Duodenal mucosa (tissue), 2 donors: ENCODE measurements at regions not wholly inside any gene's neighbourhood (a gene's known extent, or its start where the extent isn't known, plus 50 kb on each side); places are given as distances from the start of the nearest gene placed in this dataset.

ENCODE experiments used
- H3K27ac ChIP-seq: one replicate; pipeline ENCODE4 v1.7.0; 2013; ENCODE audit warnings: low read depth, low read length
- H3K27me3 ChIP-seq, 2 donors: one replicate each; pipeline ENCODE4 v1.7.0; 2013; ENCODE audit warnings: low read length in 2 of 2, control low read depth in 1 of 2; ENCODE audit not compliant: insufficient read depth in 2 of 2, control insufficient read depth in 1 of 2
- H3K36me3 ChIP-seq, 2 donors: one replicate each; pipeline ENCODE4 v1.7.0; 2013; ENCODE audit warnings: low read length in 2 of 2, control low read depth in 1 of 2; ENCODE audit not compliant: insufficient read depth in 2 of 2, control insufficient read depth in 1 of 2
- H3K4me1 ChIP-seq, 2 donors: one replicate each; pipeline ENCODE4 v1.7.0; 2013; ENCODE audit warnings: low read length in 2 of 2, control low read depth in 1 of 2; ENCODE audit not compliant: insufficient read depth in 2 of 2, control insufficient read depth in 1 of 2
- H3K4me3 ChIP-seq, 2 donors: one replicate each; pipeline ENCODE4 v1.7.0; 2013; ENCODE audit warnings: low read length in 2 of 2, low read depth in 1 of 2
- H3K9ac ChIP-seq, 2 donors: one replicate each; pipeline ENCODE4 v1.7.0; 2013; ENCODE audit warnings: low read length in 2 of 2, low read depth in 1 of 2
- H3K9me3 ChIP-seq, 2 donors: one replicate each; pipeline ENCODE4 v1.7.0; 2013; ENCODE audit warnings: low read length in 2 of 2, control low read depth in 1 of 2; ENCODE audit not compliant: control insufficient read depth in 1 of 2

DNA sequence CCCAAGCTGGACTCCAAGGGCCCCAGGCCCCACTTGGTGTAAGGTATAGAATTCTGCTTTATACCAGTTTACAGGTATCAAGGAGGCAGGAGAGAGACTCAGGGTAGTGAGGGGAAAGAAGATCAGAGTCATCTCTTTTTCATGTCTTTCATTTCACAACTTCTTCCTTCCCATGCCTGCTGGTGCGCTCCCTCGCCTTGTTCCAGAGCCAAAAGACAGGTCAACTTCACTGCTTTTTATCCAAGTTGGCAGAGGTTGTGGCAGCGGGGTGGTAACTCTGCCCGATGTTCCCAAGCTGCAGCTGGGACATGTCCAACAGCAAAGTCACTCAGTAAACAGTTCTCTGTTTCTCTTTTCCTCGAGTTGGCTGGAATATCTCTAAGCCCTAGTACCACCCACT is 86.3 kb upstream of the TCF12 start:
- Histone ChIP-seq H3K27me3 (no peaks in the 10 kb centered on the region), H3K36me3 (no peaks in the 10 kb centered on the region), H3K27ac (no peak overlapping the region), H3K9me3 (no peaks in the 10 kb centered on the region), H3K4me3 (no peak overlapping the region), H3K4me1 (peaks cover 0 to 6% of the 10 kb centered on the region in 2 donors), H3K9ac (no peak overlapping the region)

DNA sequence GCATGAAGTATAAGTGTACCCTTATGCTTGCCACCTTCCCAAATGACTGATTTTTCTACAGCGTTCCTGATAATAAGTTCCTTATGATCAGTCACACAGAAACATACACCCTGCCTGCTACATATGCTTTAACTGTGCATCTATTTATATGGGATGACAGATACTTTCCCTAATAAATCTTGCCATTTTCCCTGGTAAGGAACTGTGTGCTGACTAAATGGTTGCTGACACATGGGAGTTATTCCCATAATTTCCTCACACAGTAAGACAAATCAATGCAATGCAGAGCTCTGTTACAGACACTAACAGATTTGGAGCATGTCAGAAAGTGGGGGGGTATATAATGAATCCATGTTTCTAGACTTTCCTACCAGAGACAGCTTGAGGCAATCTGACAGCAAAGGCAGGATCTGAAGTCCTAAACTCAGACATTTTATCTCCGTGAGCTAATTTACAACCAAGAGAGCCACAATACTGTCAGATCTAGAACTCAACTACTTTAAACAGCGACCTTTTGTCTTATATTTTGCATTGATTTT is 86.9 kb upstream of the TCF12 start:
- Histone ChIP-seq H3K9ac (no peak overlapping the region), H3K27me3 (no peaks in the 10 kb centered on the region), H3K27ac (no peak overlapping the region), H3K9me3 (no peaks in the 10 kb centered on the region), H3K4me1 (peaks cover 0 to 6% of the 10 kb centered on the region in 2 donors), H3K4me3 (no peak overlapping the region), H3K36me3 (no peaks in the 10 kb centered on the region)

DNA sequence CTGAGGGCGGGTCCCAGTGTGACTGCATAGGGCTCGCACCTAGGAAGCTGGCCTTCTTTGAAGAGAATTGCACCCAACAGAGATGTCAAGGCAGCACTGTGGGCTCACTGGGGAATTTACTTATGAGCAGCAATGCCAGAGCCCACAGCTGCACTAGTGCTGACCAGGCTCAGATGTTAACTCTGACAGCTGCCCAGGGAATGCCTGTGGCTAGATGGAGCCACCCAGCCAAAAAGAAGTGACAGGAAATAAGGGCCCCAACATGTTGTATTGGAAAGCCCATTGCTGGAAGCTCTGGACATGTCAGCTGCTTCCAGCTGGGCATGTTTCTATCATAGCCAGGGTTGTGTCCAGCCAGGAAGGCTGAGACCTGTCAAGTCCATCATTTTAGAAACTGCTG is 90.9 kb upstream of the ZNF280D start:
- H3K27ac ChIP-seq: no peak overlapping the region
- H3K4me1 ChIP-seq: peaks cover 0 to 5% of the 10 kb centered on the region in 2 donors
- H3K27me3 ChIP-seq: no peaks in the 10 kb centered on the region
- no peaks in the 10 kb centered on the region for H3K9me3 ChIP-seq
- no peak overlapping the region for H3K9ac ChIP-seq
- no peak overlapping the region for H3K4me3 ChIP-seq
- no peaks in the 10 kb centered on the region for H3K36me3 ChIP-seq

DNA sequence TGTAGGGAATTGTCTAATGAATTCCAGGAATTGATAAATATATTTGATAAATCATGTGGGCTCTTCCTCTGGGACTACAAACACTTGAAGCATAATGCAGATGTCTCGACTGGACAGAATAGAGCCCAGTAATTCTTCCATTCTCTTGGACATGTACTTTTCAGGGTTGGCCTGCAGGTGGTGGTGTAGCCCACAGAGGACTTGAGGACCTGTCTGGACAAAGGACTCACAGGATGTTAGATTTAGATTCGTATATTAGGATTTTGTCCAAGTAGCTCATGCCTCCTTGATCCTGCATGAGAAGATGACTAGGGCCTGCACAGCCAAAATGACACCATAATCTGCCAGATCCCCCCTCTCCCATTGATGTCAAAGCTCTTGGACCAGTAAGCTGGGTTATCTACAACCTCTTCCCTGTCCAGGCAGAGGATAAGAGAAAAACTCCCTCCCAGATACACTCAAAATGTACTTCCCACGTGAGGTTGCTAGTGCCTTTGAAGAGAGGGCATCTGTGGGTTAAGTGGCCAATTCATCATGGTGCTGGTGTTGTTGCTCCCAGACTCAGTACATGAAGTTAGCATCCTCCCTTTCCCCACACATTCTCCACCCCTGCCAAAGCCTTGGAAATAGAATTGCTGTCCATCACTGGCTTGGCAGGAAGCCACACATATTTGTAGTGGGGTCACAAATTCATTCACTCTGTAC is 88.6 kb upstream of the ZNF280D start:
- H3K36me3 ChIP-seq: no peaks in the 10 kb centered on the region
- H3K4me3 ChIP-seq: no peak overlapping the region
- H3K27me3 ChIP-seq: no peaks in the 10 kb centered on the region
- H3K9me3 ChIP-seq: no peaks in the 10 kb centered on the region
- no peak overlapping the region for H3K9ac ChIP-seq
- no peak overlapping the region for H3K27ac ChIP-seq
- H3K4me1 ChIP-seq: peaks cover 0 to 5% of the 10 kb centered on the region in 2 donors

GRCh38 chr15:56820333-56820732 is 87.0 kb upstream of the ZNF280D start:
- no peaks in the 10 kb centered on the region for H3K36me3 ChIP-seq
- H3K27me3 ChIP-seq: no peaks in the 10 kb centered on the region
- H3K9ac ChIP-seq: no peak overlapping the region
- peaks cover 4 to 5% of the 10 kb centered on the region in 2 donors for H3K4me1 ChIP-seq
- H3K27ac ChIP-seq: no peak overlapping the region
- no peak overlapping the region for H3K4me3 ChIP-seq
- no peaks in the 10 kb centered on the region for H3K9me3 ChIP-seq

DNA sequence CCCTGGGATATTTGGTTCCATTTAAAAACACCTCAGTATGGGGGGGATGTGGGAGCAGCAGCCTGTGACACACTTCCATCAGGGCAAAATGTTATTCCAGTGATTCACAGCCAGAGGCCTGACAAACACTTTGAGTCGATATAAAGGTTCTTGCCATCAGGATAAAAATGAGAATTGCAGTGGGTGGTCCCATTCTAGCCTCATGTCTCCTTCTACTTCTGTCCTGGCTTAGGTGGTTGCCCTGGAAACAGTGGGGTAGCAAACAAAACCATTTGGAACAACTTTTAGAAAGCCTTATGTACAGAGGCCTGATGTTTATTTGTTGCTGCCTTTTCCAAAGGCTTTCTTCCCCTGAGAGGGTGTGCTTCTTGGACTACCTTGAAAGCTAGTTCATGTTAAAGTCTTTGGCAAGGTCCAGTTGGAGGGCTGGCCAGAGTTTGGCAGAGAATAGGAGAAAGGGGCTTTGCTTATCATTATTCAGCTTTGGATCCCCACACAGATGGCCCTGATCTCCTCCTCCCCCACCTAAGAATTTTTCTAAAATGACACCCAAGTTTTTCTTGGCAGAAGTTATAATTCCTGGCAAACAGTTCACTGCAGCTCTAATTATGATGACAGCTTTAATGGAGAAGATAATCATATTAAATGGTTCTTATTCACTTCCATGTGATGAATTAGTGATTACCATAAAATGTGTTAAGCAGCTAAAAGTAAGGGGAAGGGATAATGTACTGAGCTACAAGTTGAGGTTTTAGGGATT is 84.2 kb upstream of the ZNF280D start:
- no peaks in the 10 kb centered on the region for H3K36me3 ChIP-seq
- no peak overlapping the region for H3K27ac ChIP-seq
- H3K9ac ChIP-seq: no peak overlapping the region
- peaks cover 4 to 6% of the 10 kb centered on the region in 2 donors for H3K4me1 ChIP-seq
- no peaks in the 10 kb centered on the region for H3K27me3 ChIP-seq
- no peak overlapping the region for H3K4me3 ChIP-seq
- no peaks in the 10 kb centered on the region for H3K9me3 ChIP-seq

DNA sequence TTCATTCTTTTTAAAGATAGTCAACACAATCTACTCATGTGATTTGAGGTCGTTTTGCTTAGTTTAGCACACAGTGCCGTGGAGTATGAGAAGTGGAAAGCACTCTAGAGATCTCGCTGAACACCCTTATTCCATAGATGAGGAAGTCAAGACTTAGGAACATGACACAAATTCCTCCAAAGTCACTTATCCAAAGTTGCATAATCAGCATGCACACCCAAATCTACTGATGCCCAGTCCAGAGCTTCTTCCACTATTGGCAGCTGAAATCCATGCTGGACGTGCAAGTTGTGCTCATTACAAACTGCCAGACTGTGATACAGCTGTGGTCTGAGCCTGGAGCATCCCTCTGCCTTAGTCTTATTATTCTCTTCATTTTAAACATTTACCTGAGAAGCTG is 83.5 kb upstream of the ZNF280D start:
- H3K4me3 ChIP-seq: no peak overlapping the region
- H3K27ac ChIP-seq: no peak overlapping the region
- no peaks in the 10 kb centered on the region for H3K27me3 ChIP-seq
- peaks cover 4 to 6% of the 10 kb centered on the region in 2 donors for H3K4me1 ChIP-seq
- no peaks in the 10 kb centered on the region for H3K9me3 ChIP-seq
- H3K36me3 ChIP-seq: no peaks in the 10 kb centered on the region
- H3K9ac ChIP-seq: no peak overlapping the region

- H3K9ac ChIP-seq: no peak overlapping the region
- no peak overlapping the region for H3K4me3 ChIP-seq
- H3K27me3 ChIP-seq: no peaks in the 10 kb centered on the region
- H3K9me3 ChIP-seq: no peaks in the 10 kb centered on the region
- no peak overlapping the region for H3K27ac ChIP-seq
- H3K4me1 ChIP-seq: peaks cover 4 to 6% of the 10 kb centered on the region in 2 donors
- no peaks in the 10 kb centered on the region for H3K36me3 ChIP-seq
Observed at GRCh38 chr15:56815247-56815646, 81.9 kb upstream of the ZNF280D start.

DNA sequence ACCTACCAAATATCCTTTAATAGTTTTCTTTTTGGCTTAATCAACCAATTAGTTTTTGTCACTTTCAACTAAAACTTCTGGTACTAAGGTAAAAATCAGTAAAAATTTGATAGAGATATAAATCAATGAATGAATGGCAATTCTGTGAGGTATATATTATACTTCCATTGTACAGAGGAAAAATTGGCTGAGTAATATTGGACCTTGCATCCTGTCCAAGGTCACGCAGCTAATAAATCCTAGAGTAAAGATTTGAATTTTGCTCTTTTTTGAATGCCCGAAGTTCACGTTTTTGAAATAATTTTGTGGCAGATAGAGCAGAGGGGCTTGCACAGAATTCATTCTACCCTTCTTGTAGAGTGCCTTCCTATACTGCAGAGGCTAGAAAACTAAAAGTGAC is 81.1 kb upstream of the ZNF280D start:
- no peak overlapping the region for H3K9ac ChIP-seq
- H3K9me3 ChIP-seq: no peaks in the 10 kb centered on the region
- peaks cover 4 to 6% of the 10 kb centered on the region in 2 donors for H3K4me1 ChIP-seq
- H3K4me3 ChIP-seq: no peak overlapping the region
- no peaks in the 10 kb centered on the region for H3K27me3 ChIP-seq
- H3K27ac ChIP-seq: no peak overlapping the region
- no peaks in the 10 kb centered on the region for H3K36me3 ChIP-seq

GRCh38 chr15:56813995-56814394 is 80.7 kb upstream of the ZNF280D start:
- Histone ChIP-seq H3K9me3 (no peaks in the 10 kb centered on the region), H3K4me3 (no peak overlapping the region), H3K36me3 (no peaks in the 10 kb centered on the region), H3K9ac (no peak overlapping the region), H3K27ac (no peak overlapping the region), H3K27me3 (no peaks in the 10 kb centered on the region), H3K4me1 (peaks cover 4 to 6% of the 10 kb centered on the region in 2 donors)
